Fibroblast of skin of left biceps (primary cell): ENCODE measurements at regions not wholly inside any gene's neighbourhood (a gene's known extent, or its start where the extent isn't known, plus 50 kb on each side); places are given as distances from the start of the nearest gene placed in this dataset.
A peak's percentile ranks its signal among the peaks of the same experiment; 100 is the strongest.

ENCODE experiments used
- DNase-seq, 2 experiments: peaks; one replicate each; pipeline ENCODE4 v3.0.0-alpha.2; 2013; ENCODE audit warnings: low read depth in 2 of 2

DNA sequence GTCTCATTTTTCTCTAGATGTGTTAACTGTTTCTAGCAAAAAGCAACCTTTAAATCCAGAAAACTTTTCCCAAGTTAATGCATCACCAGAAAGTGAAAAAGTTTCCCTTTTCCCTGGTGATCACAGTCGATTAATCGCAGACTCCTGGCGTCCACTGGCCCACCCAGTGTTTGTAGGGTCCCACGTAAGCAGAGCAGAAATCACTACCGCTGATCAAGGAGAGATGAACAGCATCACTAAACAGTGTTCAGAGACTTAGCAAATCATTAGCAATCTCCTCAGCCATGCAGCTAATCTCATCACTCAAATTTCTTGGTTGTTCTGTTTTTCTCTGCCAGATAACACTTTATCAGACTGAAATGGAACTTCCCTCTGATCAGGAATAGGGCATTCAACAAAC is 184.2 kb downstream of the EFNB2 start:
- DNase-seq, result no peak

DNA sequence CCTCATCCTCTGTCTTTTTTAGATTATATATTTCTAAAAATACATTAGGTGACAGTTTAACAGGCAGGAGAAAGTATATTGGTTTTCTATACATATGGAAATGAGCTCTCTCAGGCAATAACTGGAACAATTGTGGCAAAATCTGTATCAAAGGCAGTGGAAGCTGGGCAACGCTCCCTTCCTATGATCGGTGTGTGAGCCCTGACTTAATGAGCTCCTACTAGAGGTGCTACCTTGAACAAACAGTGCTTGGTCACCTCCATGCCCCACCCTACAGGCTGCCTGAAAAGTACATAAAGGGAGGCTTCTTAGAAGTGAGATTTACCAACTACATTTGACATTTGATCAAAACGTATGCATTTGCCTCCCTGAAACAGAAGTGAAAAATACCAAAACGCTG is 185.3 kb downstream of the EFNB2 start:
- DNase-seq, result no peak

DNA sequence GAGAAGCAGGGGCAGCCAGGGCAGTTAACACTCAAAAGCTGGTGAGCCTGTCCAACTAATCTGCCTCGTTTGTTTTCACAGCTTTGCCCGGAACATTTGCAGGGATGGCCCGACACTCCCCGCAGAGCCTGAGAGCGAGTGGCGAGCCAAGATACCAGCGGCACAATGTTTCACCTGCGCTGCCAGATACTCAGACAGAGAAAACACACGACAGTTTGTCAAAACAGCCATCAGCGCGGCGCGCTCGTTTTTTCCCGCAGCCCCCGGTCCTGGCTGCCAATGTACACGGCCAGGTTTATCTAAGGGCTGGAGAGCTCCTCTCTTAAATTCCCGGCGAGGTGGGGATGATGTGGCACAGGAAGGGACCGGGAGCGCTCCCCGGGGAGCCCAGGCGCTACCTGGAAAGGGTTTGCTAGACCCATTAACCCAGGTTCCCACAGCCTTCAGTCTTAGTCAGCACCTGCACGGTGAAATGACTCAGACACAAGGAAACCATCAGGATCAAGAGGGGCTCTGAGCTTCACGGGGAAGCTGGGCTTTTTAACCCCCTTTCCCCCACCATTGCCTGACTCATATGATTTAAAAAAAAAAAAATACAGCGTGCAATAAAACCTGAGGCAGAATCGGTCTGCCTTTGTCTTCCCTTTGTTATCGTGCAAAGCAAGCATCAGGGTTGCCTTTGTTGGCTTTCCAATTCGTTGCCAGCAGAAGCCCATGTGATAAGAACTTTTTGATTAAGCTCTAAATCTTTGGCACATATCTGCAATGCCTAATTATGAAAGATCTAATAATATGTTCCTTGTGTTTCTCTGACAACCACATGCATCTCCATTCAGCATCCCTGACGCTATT is 186.2 kb downstream of the EFNB2 start:
- DNase-seq, result no peak

DNA sequence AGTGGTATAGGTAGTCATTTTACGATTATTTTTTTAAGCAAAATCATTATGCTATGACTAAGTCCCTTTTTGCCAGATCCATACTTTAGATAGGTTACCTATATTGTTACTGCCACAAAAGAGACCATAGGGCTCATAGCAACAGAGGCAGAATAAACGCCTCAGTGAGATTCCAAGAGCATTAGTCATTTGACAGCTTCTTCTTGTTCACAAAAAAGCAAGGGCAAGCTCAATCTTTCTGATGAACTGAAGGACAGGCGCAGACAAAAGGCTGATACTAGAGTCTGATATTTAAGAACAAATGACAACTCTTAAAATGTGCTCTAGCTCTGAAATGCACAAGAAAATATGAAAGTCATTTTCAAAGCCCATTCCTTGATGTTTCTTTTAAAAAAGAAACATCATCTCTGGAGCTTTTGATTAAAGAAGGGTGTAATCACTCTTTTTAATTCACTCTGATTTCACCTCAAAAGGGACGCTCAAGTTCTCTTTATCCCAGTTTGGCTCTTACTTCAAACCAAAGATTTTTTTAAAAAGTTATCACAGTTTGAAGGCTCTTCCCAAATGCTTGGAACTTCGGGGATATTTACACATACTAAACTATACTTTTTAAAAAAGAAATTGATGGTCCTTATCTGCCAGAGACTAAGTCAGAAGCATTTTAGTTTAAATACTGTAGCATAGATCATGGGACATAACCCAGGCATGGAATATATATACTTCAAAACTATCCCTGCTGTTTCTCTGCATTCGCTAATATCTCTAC is 187.2 kb downstream of the EFNB2 start:
- peak; percentile 20 to 26 for DNase-seq

DNA sequence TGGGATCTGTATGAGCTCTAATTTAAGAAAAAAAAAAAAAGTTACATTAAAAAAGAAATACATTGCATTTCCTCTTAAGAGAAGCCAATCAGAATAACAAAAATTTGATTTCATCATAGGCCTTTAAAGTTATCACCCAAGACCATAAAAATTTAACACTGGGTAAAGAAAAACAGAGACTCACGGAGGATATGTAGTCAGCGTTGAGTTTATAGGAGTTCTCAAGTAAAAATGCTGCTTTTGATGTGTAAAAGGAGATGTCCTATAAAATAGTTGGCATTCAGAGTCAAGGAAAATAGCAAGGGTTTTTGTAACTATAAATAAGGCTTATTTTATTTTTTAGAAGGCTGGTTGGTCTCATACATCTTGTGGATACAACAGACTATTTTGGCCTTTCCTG is 191.1 kb downstream of the EFNB2 start:
- DNase-seq, result no peak

DNA sequence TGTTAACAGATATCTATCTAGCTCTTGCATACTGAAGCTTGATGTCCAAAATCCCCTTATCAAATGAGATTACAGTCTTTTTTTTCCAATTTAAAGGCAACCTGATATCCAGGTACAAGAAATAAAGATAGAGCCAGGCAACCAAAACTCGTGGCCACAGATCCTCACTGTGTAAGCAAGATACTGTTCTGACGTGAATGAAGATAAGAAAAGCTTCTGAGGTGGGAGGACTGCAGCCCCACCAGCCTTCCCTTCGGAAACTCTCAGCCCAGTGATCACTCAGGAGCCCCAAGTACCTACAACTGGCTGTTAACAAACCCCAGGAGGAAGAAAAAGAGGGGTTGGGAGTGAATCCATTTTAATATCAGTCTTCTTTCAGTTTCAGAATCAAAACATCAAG is 191.6 kb downstream of the EFNB2 start:
- DNase-seq, result no peak

DNA sequence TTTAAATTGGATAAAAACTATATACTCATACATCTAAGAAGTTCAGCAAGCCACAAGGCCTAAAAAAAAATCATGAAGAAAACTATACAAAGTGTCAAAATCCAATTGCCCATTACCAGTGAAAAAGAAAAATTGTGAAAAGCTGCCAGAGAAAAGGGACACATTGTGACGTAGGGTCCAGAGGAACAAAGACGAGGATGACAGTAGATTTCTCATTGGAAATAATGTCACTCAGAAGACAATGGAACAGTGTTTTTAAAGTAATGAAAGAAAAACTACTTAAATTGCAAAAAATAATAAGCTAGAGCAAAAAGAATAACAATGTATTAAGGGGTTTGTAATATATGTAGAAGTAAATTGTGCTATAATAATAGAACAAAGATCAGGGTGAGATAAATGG is 195.2 kb downstream of the EFNB2 start:
- no peak for DNase-seq

DNA sequence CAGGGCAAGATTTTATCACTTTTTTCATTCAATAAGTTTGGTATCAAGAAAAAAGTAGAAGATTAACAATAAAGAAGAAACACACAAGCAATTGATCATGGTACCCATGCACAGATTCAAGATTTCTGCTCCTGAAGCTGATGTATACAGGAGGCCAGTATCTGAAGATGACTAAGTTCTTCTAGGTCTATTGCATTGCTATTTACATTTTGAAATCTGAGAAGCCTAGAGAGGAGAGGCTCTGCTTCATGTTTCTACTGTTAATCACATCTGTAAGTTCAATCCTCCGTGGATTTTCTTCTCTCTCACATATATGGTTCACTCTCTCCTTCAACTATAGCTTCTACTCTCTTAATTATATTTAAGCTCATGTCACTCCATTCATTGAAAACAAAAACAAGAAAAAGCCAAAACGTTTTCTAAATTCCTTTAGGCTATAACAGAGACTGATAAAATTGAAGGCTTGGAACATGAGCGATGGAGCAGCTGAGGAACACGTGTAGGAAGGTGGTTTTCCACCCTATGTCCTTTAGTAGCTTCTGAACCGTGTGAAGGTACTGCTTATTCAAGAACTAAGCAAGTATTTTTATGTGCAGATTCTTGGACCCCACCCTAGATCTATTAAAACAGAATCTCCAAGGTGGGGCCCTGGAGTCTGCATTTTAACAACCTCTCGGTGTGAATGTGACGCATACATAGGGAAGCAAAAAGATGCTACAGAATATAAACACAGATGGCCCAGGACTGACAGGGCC is 198.2 kb downstream of the EFNB2 start:
- no peak for DNase-seq

DNA sequence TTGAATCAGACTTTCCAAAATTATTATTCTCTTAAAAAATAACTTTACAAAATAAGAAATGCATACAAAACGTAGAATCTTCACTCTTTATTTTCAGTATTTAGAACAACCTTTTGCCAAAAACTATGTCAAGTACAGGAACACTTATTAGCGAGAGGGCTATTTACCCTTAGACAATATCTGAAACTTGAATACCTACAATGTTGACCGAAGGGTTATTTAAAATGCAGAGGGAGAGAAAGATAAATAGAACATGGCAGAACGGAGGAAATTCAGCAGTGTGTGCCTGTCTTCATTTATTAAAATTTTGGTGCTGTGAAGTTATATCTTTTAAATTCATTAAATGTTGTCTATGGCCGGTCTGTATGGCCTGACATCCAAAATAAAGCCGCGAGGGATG is 198.8 kb downstream of the EFNB2 start:
- DNase-seq, result no peak

DNA sequence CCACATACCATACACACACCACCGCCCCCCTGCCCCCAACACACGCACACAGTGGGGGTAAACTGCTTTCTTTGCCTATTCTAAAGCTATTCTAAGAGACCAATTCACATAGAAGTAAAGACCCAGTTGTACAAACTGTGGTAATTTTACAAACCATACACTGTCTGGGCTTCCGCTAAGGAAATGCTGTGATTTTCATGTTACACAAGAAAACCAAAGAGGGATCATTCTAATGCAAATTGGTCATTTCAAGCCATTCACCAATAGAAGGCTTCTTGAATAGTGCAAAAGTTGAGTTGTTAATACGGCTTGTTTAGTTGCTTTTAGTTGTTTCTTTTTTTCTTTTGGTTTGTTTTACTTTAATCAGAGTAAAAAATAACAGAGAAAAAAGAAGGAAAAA is 202.8 kb downstream of the EFNB2 start:
- DNase-seq, result no peak

DNA sequence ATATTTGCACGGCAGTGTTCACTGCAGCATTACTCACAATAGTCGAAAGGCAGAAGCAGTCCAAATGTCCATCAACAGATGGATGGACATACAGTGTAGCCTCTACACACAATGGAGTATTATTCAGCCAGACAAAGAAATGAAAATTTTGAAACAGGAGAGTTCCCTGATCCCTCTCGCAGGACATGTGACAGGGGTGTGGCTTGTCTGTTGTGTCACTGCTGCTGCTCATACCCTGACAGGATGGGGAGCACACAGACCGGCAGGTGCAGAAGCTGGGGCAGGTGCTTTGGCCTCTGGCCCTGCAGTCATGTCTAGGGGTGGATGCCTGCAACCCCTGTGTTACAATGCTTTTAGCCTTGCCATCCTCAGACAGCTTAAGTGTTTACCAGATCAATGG is 204.3 kb downstream of the EFNB2 start:
- no peak for DNase-seq

DNA sequence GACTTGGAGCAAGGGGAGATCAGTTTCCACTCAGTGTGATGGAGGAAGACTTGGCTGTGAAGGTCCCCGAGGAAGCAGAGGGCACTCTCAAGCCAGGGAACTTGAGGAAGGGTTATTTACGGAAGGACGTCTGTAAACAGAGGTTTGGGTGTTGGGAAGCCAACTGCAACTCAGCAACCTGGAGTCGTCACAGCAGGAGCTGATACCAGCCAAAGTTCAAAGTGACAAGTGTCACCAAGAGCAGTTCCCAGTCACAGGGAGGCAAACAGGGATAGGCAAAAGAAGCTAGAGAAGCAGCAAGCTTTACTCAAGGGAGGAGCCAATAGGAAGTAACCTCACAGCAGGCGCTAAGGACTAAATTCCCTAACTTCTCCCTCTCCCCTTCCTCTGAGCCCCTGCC is 205.5 kb downstream of the EFNB2 start:
- DNase-seq, result no peak

DNA sequence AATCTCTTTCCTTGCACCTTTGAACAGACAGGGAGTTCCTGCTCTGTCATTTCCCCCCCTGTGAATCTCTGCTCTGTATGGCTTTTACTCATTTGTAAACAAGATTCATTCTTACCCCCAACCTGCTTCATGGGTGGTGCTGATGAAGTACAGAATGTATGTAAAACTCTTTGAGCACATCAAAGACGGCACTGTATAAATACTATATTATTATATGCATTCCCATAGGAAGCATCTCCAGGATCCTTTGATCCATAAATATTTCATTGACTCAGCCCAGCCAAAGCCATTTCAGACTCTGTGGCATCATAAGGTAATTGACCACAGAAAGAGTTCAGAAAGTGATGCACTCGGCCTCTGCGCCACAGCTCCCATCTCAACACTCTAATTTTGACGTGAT is 208.7 kb downstream of the EFNB2 start:
- DNase-seq, result no peak

DNA sequence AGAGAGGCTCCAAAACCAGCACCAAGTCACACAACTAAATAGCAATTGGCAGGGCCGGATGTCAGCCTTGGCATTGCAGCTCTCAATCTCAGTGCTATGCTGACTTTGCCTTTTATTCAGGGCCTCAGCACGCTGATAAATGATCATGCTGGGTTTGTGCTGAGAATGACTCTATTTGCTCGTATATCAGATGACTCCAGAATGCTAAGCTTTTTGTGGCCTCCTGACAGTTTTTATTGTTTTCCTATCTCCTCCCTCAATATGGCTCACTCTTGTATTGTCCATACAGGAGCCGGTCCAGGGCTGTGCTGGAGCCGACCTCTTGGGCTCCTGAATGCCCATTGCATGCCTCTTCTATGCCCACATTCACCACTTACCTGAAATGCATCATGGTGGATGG is 211.0 kb downstream of the EFNB2 start:
- no peak for DNase-seq

DNA sequence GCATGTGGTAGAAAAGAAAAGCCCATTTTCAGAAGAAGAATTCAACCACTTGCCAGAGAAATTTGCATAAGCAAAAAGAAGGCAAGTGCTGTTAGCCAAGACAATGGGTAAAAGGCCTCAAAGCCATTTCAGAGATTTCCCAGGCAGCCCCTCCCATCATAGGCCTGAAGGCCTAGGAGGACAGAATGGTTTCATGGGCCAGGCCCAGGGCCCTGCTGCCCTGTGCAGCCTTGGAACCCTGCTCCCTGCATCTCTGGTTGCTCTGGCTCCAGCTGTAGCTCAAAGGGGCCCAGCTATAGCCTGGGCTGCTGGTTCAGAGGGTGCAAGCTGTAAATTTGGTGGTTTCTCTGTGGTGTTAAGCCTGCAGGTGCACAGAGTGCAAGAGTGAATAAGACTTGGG is 212.8 kb downstream of the EFNB2 start:
- no peak for DNase-seq

DNA sequence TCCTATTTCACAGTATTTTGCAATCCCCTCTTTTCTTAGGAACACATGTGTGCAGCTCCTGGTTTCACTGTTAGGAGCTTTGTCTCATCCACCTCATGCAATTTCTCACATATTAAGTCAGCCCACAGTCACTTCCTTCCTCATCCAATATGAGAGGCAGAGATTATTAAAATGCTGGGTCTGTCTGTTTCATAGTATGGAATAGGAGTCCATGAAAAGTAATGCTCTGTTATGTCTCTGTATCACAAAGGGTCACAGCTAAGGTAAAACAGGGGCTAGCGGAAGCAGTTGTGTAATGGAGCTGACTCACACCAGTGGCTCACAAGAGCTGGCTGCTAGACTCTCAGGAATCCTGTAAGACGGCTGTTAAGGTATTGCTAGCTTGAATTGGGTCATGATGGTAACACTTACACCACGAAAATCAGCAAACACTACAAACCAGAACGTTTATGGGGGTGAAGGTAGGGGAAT is 216.5 kb downstream of the EFNB2 start:
- peak; percentile 86 for DNase-seq

DNA sequence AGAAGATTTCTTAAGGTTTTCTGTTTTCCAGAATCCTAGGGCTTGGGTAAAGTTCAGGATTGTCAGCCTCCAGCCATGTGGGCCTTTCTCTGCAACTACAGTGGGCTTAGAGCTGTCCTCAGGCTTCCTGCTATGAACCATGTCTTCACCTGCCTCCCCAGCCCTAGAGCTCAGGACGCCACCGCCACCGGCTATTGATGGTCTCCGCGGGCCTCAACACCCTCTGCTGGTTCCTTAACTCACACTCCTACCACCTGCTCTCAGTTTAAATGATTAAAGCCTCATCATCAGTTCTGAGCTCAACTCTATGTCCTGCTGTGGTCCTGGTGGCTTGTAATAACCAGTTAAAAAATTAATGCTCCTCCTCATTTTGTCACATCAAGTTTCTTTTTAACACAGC is 221.0 kb downstream of the EFNB2 start:
- no peak for DNase-seq

DNA sequence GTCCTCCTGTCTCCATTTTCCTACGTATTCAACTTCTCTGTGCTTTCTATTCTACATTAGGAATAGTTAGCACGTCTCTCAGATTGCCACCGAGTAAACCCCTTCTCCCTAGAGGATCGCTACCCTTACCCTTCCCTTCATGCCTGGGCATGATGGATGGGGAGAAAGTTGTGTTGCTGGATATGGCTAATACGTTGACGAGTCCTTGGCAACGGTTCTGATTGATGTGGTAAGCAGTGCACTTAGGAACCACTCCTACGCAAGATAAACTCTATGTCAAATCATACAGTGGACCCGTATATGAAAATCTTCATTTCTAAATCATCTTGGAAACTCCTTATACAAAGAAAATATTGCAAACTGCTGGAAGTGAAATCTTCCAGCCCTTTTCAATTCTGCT is 224.5 kb downstream of the EFNB2 start:
- no peak for DNase-seq

DNA sequence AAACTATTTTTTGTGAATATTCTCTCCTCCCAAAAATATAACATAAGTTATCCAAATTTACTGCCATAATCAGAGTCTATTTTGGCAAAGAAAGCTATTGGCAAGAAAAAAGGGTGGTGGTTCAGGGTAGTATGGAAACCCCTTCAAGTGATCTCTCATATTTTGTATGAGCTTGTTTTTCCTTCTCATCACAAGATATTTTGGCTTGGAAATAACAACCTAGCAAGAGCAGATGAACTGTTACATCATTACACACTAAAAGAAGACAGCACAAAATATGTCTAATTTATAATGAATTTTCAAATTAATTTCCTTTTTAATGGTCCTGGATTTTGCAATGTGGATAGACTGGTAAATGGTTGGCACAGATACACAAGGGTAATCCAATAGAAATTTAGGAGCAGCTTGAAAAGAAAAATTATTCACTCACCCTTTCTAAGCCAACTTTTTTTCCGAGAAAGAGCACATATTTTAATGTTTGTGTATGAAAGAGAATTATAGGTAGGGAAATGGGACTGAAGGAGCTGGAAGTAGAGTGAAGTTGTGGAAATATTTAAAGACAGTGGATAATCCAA is 225.1 kb downstream of the EFNB2 start:
- DNase-seq, result no peak

DNA sequence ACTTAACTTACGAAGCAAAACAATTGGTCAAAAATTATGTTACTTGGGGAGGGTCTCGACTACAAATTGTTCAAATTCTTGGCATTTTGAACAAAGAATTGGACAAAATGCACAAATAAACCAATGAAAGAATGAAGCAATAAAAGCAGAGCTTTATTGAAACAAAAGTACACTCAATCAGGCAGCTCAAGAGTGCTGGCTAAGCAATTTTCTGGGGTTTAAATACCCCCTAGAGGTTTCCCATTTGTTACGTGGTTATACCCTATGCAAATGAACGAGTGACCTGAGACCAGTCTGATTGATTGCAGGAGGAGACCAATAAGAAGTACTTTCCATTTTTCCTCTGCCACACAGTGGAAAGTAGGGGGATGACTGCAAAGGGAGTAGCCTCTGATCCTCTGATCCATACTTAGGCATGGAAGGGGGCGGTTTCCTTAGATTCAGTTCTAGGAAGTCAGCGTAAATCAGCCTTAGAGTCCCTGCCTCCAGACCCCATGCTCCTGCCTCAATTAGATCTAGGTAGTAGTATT is 228.6 kb downstream of the EFNB2 start:
- DNase-seq, result no peak

DNA sequence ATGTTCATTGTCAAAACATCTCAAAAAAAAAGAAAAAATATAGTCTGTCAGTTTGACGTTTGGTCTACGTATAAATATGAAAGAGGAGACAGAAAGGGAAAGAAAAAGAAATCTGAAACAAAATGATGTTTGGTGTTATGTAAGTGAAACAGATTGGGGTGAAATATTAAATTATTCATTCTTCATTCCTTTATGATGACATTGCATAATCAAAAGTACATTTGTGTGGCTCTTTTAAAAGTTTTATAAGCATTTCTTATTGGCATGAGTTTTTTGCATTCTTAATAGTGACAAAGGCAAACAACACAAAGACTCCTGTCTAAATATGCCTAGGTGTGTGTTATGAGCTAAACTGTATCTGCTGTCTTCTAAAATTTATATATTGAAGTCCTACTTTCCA is 232.6 kb downstream of the EFNB2 start:
- no peak for DNase-seq

DNA sequence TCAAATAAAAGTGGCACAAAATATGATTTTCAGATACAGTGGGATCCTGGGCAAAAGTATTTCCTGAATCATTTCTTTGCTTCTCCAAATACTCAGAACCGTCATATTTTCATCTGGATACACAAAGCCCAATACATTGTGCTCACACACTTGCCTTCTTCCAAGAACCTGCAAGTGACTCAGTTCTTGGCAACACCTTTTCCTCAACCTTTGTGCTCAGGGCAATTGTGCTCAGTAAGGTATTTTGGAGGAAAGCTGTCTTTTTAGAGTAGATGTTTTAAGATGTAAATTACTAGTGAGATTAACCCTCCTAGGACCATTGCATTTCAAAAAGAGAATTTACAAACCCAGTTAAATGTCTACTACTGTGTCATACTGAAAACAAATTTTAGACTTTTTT is 233.5 kb downstream of the EFNB2 start:
- DNase-seq, result no peak
